ENCODE measurements at regions not wholly inside any gene's neighbourhood (a gene's known extent, or its start where the extent isn't known, plus 50 kb on each side); places are given as distances from the start of the nearest gene placed in this dataset.

DNA sequence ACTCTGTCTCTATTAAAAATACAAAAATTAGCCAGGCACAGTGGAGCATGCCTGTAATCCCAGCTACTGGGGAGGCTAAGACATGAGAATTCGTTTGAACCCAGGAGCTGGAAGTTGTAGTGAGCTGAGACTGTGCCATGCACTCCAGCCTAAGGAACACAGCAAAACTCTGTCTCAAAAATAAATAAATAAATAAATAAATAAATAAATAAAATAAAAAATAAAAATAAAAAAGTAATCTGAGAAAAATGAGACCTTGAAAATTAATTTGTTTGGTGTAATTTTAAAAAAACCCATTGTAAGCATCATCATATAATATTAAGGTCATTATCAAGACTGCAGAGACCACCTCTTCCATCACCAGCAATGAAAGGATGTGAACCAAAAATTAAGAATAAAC is 997.1 kb downstream of the CDH18 start:
- TF ChIP-seq, protein P1, sequence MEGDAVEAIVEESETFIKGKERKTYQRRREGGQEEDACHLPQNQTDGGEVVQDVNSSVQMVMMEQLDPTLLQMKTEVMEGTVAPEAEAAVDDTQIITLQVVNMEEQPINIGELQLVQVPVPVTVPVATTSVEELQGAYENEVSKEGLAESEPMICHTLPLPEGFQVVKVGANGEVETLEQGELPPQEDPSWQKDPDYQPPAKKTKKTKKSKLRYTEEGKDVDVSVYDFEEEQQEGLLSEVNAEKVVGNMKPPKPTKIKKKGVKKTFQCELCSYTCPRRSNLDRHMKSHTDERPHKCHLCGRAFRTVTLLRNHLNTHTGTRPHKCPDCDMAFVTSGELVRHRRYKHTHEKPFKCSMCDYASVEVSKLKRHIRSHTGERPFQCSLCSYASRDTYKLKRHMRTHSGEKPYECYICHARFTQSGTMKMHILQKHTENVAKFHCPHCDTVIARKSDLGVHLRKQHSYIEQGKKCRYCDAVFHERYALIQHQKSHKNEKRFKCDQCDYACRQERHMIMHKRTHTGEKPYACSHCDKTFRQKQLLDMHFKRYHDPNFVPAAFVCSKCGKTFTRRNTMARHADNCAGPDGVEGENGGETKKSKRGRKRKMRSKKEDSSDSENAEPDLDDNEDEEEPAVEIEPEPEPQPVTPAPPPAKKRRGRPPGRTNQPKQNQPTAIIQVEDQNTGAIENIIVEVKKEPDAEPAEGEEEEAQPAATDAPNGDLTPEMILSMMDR (conservative IDR thresholded peaks at IDR 0.05 in 1 of 2, IDR thresholded peaks at IDR 0.05 in 1 of 2; ENCODE audit: low read depth in 1 of 2, low read length in 2 of 2), result no peak
- no peak for TF ChIP-seq EZH2 (IDR thresholded peaks at IDR 0.05; ENCODE audit: low read length, missing control alignments)
